Fibroblast of villous mesenchyme (primary cell): ENCODE measurements at regions not wholly inside any gene's neighbourhood (a gene's known extent, or its start where the extent isn't known, plus 50 kb on each side); places are given as distances from the start of the nearest gene placed in this dataset.

ENCODE experiments used
- DNase-seq: peaks from one replicate; pipeline ENCODE4 v3.0.0-alpha.2; 2010; ENCODE audit warnings: low read depth
- H3K4me3 ChIP-seq: 2 replicates; pipeline ENCODE4 v1.5.1; 2011; ENCODE audit warnings: low read depth, mild to moderate bottlenecking, low read length
- CTCF ChIP-seq: IDR thresholded peaks from 2 replicates; pipeline ENCODE4 v1.5.1; 2012; ENCODE audit warnings: low read depth, mild to moderate bottlenecking, low read length; ENCODE audit not compliant: insufficient read depth

DNA sequence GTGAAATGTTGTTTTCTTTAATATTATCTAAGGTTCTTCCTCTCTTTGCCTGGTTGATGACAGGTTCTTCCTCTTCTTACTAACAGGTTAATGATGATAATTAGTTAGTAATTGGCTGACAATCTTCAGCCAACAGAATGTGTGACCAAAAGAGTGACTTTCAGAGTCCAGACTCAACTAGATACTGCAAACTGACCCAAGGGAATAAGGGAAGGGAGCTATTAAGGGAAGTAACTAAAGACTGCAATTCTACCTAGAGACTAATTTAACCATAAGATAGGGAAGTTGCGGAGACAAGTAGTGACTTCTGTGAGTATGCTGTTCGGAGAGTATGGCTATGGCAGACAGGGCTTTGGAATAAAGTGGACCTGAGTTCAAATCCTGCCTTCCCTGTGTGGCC is 127.3 kb upstream of the TACR1 start:
- TF ChIP-seq CTCF = no peak
- H3K4me3 ChIP-seq = no peak overlapping the region
- DNase-seq = no peak

DNA sequence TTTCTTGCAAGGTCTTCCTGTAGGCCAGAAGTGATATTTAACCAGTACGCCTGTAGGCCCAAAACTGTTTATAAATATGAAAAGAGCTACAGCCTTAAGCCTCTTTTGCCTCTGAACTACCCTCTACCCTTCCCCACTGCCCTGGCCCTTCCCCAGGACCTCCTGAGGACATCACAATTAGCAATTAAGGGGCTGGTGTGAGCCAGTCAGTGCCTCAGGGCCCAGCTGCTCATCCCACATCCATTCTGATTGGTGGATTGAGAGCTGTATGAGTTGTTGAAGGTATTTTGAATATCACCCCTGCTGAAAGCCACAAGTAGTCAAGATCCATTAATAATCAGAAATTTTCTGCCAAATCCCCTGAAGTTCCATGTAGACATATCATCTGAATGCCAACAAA is 126.3 kb upstream of the TACR1 start:
- TF ChIP-seq CTCF = no peak
- H3K4me3 ChIP-seq = no peak overlapping the region
- no peak for DNase-seq

GRCh38 chr2:75324861-75325284 is 125.6 kb upstream of the TACR1 start:
- DNase-seq = no peak
- no peak overlapping the region for H3K4me3 ChIP-seq
- TF ChIP-seq CTCF = no peak

DNA sequence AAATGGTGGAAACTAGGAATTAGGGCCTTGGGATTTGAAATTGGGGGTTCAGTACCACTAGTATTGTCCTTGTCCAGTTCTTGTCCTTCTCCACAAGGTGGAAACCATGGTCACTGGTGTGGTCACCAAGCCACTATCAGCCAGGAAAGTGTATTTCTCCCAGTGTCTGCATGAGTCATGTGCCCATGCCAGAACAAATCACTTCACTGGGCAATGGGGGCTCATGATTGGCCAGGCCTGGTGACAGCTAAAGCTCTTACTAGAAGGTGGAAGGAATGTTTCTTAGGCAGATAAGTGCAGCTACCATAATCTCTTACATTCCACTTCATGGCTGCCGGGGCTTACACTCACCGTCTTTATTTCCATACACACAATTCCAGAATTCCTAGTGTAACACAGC is 124.8 kb upstream of the TACR1 start:
- DNase-seq = no peak
- no peak for TF ChIP-seq CTCF
- no peak overlapping the region for H3K4me3 ChIP-seq

- no peak for TF ChIP-seq CTCF
- H3K4me3 ChIP-seq = no peak overlapping the region
- DNase-seq = no peak
These were observed 122.2 kb upstream of the TACR1 start for GRCh38 chr2:75321599-75321922.

GRCh38 chr2:75320898-75321598 is 121.7 kb upstream of the TACR1 start:
- DNase-seq = no peak
- TF ChIP-seq CTCF = no peak

DNA sequence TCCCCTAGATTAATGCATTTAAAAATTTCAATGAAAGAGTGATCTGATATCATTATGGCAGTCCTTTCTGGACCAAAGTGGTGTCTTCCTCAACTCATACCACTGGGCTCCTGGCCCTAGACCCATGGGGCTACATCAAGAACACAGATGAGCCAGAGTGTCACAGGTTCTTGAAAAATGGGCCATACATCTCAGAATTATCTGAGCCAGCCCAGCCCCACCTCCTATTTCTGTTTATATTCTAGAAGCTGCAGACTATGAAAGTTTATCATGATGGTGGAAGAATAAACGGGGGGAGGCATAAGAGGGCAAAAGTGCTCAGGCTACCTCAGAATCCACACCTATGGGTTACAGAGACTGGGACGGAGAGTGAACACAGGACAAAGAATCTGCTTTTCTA is 120.6 kb upstream of the TACR1 start:
- TF ChIP-seq CTCF = no peak
- no peak overlapping the region for H3K4me3 ChIP-seq
- DNase-seq = no peak

More at GRCh38 chr2:75320898-75321598, 121.7 kb upstream of the TACR1 start:
- H3K4me3 ChIP-seq = no peak overlapping the region
